ENCODE measurements at regions not wholly inside any gene's neighbourhood (a gene's known extent, or its start where the extent isn't known, plus 50 kb on each side); places are given as distances from the start of the nearest gene placed in this dataset.

DNA sequence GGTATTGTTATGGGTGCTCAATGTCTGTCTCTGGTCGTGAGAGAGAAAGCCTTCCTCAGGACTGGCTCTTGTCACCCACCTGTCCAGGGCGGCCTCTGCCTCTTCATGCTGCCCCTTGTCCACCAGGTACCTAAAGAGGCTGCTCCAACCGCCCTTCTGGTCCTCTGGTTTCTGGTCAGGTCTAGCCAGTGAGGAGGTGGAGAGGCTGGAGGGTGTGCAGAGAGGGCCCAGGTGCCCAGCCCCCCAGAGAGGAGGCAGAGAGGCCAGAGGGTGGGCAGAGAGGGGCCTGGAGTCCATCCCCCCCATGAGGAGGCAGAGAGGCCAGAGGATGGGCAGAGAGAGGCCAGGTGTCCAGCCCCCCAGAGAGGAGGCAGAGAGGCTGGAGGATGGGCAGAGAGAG lies 329.8 kb upstream of the IRX4 start:
- H3K9me3 Mint-ChIP-seq (ENCODE audit: unreplicated experiment), result no peaks in the 10 kb centered on the region
- H3K27ac Mint-ChIP-seq (ENCODE audit: unreplicated experiment), result no peak overlapping the region
- no peaks in the 10 kb centered on the region for H3K4me1 Mint-ChIP-seq (ENCODE audit: unreplicated experiment)
- H3K27me3 Mint-ChIP-seq (ENCODE audit: unreplicated experiment), result no peaks in the 10 kb centered on the region
- H3K4me3 Mint-ChIP-seq (ENCODE audit: unreplicated experiment), result no peak overlapping the region
- TF ChIP-seq, protein P1, sequence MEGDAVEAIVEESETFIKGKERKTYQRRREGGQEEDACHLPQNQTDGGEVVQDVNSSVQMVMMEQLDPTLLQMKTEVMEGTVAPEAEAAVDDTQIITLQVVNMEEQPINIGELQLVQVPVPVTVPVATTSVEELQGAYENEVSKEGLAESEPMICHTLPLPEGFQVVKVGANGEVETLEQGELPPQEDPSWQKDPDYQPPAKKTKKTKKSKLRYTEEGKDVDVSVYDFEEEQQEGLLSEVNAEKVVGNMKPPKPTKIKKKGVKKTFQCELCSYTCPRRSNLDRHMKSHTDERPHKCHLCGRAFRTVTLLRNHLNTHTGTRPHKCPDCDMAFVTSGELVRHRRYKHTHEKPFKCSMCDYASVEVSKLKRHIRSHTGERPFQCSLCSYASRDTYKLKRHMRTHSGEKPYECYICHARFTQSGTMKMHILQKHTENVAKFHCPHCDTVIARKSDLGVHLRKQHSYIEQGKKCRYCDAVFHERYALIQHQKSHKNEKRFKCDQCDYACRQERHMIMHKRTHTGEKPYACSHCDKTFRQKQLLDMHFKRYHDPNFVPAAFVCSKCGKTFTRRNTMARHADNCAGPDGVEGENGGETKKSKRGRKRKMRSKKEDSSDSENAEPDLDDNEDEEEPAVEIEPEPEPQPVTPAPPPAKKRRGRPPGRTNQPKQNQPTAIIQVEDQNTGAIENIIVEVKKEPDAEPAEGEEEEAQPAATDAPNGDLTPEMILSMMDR (IDR thresholded peaks at IDR 0.05), result no peak
- DNase-seq (ENCODE audit: extremely low spot score, unreplicated experiment), result peak; percentile 75
- H3K36me3 Mint-ChIP-seq (ENCODE audit: unreplicated experiment), result no peaks in the 10 kb centered on the region

DNA sequence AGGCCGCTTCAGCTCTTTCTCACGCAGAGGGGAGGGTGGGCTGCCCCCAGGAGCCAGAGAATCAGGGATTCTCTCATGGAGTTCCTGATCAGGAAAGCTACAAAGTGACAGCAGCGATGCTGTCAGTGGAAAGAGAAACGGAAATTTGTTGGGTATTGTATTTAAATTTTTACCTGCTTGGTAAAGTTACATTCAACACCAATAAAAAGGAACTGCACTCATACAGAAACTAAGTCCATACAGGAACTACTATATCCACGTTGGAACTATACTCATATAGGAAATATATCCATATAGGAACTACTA lies 325.5 kb upstream of the IRX4 start:
- TF ChIP-seq, protein P1 (IDR thresholded peaks at IDR 0.05), result no peak
- no peak overlapping the region for H3K4me3 Mint-ChIP-seq (ENCODE audit: unreplicated experiment)
- H3K27ac Mint-ChIP-seq (ENCODE audit: unreplicated experiment), result no peak overlapping the region
- H3K27me3 Mint-ChIP-seq (ENCODE audit: unreplicated experiment), result no peaks in the 10 kb centered on the region
- no peaks in the 10 kb centered on the region for H3K4me1 Mint-ChIP-seq (ENCODE audit: unreplicated experiment)
- DNase-seq (ENCODE audit: extremely low spot score, unreplicated experiment), result no peak
- peaks cover 4% of the 10 kb centered on the region for H3K9me3 Mint-ChIP-seq (ENCODE audit: unreplicated experiment)
- H3K36me3 Mint-ChIP-seq (ENCODE audit: unreplicated experiment), result no peaks in the 10 kb centered on the region

DNA sequence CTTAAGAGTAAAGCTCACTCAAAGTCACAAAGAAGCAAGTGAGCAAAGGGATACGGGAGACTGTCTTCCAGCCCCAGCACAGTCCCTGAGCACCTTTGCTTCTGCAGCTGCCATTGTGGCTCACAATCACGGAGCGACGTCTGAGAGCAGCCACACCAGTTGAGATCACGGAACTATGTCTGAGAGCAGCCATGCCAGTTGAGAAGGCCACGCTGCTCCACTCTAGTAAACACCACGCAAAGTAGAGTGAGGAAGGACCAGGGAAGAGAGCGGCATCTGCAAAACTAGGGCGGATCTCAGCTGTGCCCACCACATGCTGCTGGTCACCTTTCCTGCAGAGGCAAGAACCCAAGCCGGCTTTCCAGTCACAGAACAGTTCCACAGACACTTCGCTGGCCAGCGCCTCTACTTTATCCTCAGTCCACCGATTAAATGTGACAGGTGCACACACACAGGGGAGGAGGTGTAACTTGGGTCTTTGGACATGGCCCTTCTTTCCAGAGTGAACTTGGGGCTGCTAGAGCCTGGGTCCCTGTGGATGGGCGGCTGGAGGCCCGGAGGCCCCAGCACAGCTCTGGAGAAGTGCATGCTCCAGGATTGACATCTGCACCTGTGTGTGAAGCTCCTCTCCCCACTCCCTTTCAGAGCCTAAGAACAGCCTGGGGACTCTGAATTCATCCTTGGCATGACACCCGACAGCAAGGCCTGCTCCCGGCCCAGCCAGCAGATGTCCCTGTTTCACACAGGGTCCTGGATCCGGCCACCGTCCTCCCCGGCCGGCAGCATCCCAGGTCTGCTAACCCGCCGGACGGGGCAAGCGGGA lies 324.9 kb upstream of the IRX4 start:
- H3K4me3 Mint-ChIP-seq (ENCODE audit: unreplicated experiment), result no peak overlapping the region
- no peaks in the 10 kb centered on the region for H3K36me3 Mint-ChIP-seq (ENCODE audit: unreplicated experiment)
- TF ChIP-seq, protein P1 (IDR thresholded peaks at IDR 0.05), result peak; percentile 38
- peaks cover 4% of the 10 kb centered on the region for H3K9me3 Mint-ChIP-seq (ENCODE audit: unreplicated experiment)
- peak; percentile 82 for DNase-seq (ENCODE audit: extremely low spot score, unreplicated experiment)
- no peaks in the 10 kb centered on the region for H3K4me1 Mint-ChIP-seq (ENCODE audit: unreplicated experiment)
- H3K27me3 Mint-ChIP-seq (ENCODE audit: unreplicated experiment), result no peaks in the 10 kb centered on the region
- no peak overlapping the region for H3K27ac Mint-ChIP-seq (ENCODE audit: unreplicated experiment)

DNA sequence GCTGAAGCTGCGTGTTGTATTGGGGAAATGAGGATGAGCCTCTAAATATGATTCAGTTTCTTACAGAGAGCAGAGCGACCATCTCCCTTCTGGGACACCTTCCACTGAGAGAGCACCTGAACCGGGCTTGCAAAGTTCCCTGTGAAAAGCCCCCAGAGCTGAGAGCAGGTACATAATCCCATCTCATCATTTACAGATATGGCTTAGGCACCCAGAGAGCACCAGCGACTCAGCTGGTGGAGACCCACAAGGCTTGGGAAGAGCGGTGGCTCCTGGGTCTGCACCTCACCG lies 324.3 kb upstream of the IRX4 start:
- peaks cover 4% of the 10 kb centered on the region for H3K9me3 Mint-ChIP-seq (ENCODE audit: unreplicated experiment)
- H3K4me3 Mint-ChIP-seq (ENCODE audit: unreplicated experiment), result no peak overlapping the region
- no peak overlapping the region for H3K27ac Mint-ChIP-seq (ENCODE audit: unreplicated experiment)
- no peaks in the 10 kb centered on the region for H3K4me1 Mint-ChIP-seq (ENCODE audit: unreplicated experiment)
- no peaks in the 10 kb centered on the region for H3K27me3 Mint-ChIP-seq (ENCODE audit: unreplicated experiment)
- no peak for DNase-seq (ENCODE audit: extremely low spot score, unreplicated experiment)
- H3K36me3 Mint-ChIP-seq (ENCODE audit: unreplicated experiment), result no peaks in the 10 kb centered on the region
- TF ChIP-seq, protein P1 (IDR thresholded peaks at IDR 0.05), result no peak

DNA sequence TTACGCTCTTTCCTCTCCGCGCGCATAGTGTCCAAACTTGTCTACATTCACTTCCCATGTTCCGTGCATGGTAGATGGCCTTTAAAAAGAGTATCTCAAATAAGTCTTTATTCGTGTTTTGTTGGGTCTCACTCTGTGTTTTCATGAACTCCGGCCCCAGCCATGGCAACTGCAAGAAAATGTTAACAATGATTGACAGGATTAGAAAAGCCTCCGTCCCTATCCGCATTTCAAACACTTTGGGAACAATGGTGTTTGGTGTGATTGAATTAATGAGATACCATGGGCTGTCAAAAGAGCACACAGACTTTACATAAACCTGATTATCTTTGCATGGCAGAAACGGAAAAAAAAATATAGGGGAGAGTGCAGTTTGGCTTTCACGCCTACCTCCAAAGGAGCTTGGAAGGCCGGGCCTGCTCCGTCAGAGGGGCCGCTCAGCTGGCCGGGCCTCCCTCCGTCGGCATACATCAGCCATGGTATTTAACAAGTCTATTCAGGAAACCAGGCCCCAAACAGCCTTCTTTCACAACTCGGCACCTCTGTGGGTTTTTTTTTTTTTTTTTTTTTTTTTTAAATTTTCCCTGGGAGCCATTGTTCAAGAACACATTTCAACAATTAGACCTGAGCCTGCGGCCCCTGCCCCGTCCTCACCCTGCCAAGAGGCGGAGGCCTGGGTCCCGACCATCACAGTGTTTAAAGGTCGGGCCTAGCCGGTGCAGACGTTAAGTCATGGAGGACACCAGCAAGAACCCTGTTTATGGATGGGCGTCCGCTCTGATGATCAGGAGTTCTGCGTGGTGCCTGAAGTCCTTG lies 323.8 kb upstream of the IRX4 start:
- TF ChIP-seq, protein P1 (IDR thresholded peaks at IDR 0.05), result no peak
- Mint-ChIP-seq H3K27me3 (ENCODE audit: unreplicated experiment) (no peaks in the 10 kb centered on the region), H3K4me3 (ENCODE audit: unreplicated experiment) (no peak overlapping the region), H3K27ac (ENCODE audit: unreplicated experiment) (no peak overlapping the region), H3K9me3 (ENCODE audit: unreplicated experiment) (peaks cover 4% of the 10 kb centered on the region), H3K4me1 (ENCODE audit: unreplicated experiment) (no peaks in the 10 kb centered on the region), H3K36me3 (ENCODE audit: unreplicated experiment) (no peaks in the 10 kb centered on the region)
- DNase-seq (ENCODE audit: extremely low spot score, unreplicated experiment), result peak; percentile 75
